Glomerular visceral epithelial cell (primary cell): ENCODE measurements at regions not wholly inside any gene's neighbourhood (a gene's known extent, or its start where the extent isn't known, plus 50 kb on each side); places are given as distances from the start of the nearest gene placed in this dataset.

Experiments
- DNase-seq: peaks from one replicate; pipeline ENCODE4 v3.0.0-alpha.2; 2016; ENCODE audit errors: extremely low spot score

DNA sequence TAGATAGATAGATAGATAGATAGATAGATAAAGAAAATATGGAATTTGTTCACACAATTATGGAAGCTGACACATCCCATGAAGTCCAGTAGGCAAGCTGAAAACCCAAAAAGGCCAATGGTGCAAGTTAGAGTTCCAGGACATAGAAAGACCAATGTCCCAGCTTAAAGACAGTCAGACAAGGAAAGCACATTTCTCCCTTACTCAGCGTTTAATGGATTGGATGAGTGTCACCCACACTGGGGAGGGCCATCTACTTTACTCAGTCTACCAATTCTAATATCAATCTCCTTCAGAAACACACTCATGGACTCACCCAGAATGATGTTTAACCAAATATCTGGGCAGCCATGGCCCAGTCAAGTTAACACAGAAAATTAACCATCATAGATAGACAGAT is 327.7 kb upstream of the CDH11 start:
- no peak for DNase-seq

- no peak for DNase-seq
Measured at GRCh38 chr16:65446427-65446826, 324.6 kb upstream of the CDH11 start.

GRCh38 chr16:65445313-65446260 is 323.7 kb upstream of the CDH11 start:
- DNase-seq, result no peak

GRCh38 chr16:65441501-65441900 is 319.6 kb upstream of the CDH11 start:
- DNase-seq, result no peak

GRCh38 chr16:65429504-65430181 is 307.8 kb upstream of the CDH11 start:
- no peak for DNase-seq

DNA sequence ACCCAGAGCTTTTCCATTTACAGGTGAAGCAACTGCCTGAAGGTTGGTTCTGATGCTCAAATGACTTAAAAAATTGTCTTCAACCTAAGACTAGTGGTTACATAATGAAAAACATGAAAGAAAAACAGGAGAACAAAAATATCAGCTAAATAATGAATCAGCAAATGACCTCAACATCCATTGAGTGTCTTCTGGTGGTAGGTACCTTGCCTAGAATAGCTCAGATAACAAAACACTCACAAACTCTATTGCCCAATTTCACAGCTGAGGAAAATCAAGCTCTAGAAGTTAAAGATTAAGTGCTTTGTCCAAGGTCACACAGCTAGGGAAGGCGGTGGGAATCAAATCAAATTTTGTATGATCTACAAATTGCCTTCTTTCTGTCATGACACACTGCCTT is 304.6 kb upstream of the CDH11 start:
- DNase-seq, result no peak

DNA sequence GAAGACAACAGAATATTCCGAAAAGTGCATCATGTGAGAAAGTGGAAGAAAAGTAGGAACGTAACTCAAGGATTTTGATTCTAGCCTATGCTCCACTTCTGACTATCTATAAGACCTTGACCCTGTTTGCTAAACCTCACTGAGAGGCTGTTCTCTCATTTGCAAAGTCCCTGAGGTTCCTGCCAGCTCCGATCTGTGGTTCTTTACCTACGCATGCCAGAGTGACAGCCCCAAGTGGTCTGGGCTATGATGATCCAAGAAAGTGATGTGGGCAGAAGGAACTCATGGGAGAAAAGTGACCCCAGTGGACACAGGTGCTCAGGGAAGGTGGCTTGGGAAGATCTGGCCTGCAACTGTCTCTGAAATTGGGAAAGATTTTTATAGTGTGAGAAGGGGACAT is 301.1 kb upstream of the CDH11 start:
- DNase-seq, result no peak

DNA sequence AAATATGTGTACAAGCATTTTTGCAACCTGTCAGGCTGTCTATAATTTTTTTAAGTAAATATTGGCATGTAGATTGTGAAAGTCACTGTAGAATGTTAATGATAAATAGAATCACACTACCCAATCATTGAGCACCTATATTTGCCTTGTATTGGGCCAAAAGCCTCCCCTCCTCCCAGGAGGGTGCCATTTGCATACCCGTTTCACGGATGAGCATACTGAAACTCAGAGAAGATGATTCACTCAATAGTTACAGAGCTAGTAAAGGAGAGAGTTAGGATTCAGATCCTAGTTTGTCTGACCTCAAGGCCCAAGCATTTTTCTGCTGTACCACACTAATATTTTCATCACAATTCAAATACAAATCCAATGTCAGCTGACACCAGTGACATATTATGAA is 299.7 kb upstream of the CDH11 start:
- DNase-seq, result no peak

GRCh38 chr16:65418435-65418834 is 296.6 kb upstream of the CDH11 start:
- no peak for DNase-seq

DNA sequence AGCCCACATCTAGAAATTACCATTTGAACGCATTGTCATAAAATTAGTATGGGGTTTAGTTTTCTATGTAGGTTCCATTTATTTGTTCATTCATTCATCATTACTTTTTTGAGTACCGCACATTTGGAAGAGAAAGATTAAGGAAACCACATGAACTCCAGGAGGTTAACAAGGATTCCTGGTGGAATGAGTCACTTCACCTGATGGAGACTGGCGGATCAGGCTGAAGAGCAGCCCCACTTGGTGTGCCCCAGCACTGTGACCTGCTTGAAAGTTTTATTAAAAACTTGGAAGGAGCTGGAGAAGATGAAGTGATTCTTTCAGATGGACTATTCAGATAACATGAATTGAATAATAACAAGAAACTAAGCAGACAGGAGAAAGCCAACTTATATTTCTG is 293.6 kb upstream of the CDH11 start:
- peak; percentile 62 for DNase-seq

GRCh38 chr16:65414284-65414984 is 292.6 kb upstream of the CDH11 start:
- DNase-seq, result peak; percentile 72

- no peak for DNase-seq
Measured at GRCh38 chr16:65413861-65414260, 292.0 kb upstream of the CDH11 start.

DNA sequence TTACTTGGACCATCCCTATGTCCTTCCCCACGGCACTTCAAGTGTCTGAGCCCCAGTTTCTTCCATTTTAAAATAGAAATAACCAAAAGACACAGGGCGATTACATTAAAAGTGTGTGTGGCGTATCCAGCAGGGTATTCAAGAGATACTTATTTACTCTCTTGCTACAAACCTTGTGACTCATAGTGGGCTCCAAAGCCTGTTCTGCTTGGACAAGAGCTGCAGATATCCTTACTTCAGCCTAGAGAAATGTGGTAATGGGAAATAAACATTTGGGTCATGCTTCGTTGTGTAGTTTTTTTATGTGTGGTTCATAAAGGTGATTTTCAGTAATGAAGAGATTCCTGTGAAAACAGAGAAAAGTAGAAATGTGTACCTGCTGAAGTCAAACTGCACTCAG is 288.9 kb upstream of the CDH11 start:
- DNase-seq, result peak; percentile 36

GRCh38 chr16:65409510-65409909 is 287.6 kb upstream of the CDH11 start:
- peak; percentile 20 for DNase-seq

GRCh38 chr16:65406933-65407332 is 285.1 kb upstream of the CDH11 start:
- no peak for DNase-seq

- DNase-seq, result no peak
Measured at GRCh38 chr16:65406116-65406515, 284.3 kb upstream of the CDH11 start.

DNA sequence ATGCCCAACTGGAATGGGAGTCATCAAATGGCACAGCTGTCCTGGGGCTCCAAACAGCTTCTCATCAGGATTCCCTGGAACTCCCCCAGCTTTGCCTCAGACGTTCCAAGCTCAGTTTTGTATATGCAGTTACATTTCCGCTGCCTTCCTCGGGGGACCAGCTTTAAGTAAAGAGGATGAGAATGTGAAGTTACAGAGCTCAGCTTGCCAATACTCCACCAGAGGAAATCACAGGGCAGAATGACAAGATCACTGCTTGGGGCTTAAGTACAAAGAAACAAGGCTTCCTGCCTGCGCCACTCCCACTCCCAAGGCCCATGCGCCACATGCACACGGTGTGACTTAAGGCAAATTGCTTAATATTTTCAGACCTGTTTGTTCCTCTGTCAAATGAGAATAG is 272.4 kb upstream of the CDH11 start:
- no peak for DNase-seq

- no peak for DNase-seq
Measured at GRCh38 chr16:65392806-65393565, 271.1 kb upstream of the CDH11 start.

GRCh38 chr16:65388592-65388991 is 266.7 kb upstream of the CDH11 start:
- no peak for DNase-seq

DNA sequence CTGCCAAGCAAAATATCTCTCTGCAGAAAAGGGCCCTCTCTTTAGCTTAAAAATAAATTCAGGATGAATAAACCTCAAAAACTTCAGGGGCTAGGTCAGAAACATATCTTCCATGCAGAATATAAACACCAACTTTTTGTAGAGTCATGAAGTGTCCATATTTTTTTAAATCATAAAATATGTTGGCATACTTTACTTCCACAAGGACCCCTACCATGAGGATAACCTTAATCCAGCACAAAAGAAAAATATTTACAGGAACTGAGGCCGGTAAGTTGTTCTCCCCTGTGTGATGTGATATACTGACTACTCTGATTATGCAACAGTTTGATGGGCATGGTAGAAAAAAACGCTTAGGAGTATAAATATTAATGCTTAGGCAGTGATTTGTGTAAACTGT is 264.8 kb upstream of the CDH11 start:
- no peak for DNase-seq

GRCh38 chr16:65384441-65384840 is 262.6 kb upstream of the CDH11 start:
- DNase-seq, result no peak

- DNase-seq, result no peak
Measured at GRCh38 chr16:65377195-65377594, 255.3 kb upstream of the CDH11 start.
